ENCODE measurements at regions not wholly inside any gene's neighbourhood (a gene's known extent, or its start where the extent isn't known, plus 50 kb on each side); places are given as distances from the start of the nearest gene placed in this dataset.

DNA sequence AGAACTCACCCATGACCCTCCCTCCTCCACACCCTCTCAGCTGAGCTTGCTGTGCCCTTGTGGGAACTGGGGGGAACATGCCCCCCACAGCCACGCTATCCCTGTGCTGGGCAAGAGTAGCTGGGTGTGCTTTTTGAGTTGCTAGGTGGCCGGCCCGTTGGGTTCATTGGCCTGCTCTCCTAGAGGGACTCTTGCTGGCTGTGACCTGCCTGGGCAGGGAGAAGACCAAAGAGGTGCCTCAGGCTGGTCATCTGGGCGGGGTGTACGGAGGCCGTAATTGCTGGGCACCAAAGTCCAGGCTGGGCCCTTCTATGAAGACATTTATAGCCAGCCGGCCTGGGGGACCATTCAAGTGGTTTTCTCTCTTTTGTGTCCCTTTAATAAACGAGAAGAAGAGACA, 138.3 kb upstream of the ZBTB40 start:
- H3K27ac Mint-ChIP-seq (ENCODE audit: unreplicated experiment): no peak overlapping the region
- no peaks in the 10 kb centered on the region for H3K9me3 Mint-ChIP-seq (ENCODE audit: unreplicated experiment)
- H3K36me3 Mint-ChIP-seq (ENCODE audit: low read depth, unreplicated experiment): no peaks in the 10 kb centered on the region
- TF ChIP-seq, protein P1, sequence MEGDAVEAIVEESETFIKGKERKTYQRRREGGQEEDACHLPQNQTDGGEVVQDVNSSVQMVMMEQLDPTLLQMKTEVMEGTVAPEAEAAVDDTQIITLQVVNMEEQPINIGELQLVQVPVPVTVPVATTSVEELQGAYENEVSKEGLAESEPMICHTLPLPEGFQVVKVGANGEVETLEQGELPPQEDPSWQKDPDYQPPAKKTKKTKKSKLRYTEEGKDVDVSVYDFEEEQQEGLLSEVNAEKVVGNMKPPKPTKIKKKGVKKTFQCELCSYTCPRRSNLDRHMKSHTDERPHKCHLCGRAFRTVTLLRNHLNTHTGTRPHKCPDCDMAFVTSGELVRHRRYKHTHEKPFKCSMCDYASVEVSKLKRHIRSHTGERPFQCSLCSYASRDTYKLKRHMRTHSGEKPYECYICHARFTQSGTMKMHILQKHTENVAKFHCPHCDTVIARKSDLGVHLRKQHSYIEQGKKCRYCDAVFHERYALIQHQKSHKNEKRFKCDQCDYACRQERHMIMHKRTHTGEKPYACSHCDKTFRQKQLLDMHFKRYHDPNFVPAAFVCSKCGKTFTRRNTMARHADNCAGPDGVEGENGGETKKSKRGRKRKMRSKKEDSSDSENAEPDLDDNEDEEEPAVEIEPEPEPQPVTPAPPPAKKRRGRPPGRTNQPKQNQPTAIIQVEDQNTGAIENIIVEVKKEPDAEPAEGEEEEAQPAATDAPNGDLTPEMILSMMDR (IDR thresholded peaks at IDR 0.05; ENCODE audit: unreplicated experiment): no peak
- DNase-seq (ENCODE audit: low spot score): no peak
- no peaks in the 10 kb centered on the region for H3K4me1 Mint-ChIP-seq (ENCODE audit: unreplicated experiment)
- H3K4me3 Mint-ChIP-seq (ENCODE audit: unreplicated experiment): no peak overlapping the region
- H3K27me3 Mint-ChIP-seq (ENCODE audit: unreplicated experiment): peaks cover 6% of the 10 kb centered on the region

DNA sequence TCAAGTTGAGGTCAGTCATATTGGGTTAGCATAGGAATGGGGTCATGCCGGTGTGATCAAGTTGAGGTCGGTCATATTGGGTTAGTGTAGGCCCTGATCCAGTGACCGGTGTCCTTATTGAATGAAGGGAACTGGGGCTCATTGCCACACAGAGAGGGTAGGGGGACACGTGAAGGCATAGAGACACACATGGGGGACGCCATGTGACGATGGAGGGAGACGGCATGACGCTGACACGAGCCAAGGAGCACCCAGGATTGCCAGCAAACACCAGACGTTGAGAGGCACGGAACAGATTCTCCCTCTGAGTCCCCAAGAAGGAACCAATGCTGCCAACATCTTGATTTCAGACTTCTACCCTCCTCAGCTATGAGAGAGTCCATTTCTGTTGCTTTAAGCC, 136.9 kb upstream of the ZBTB40 start:
- TF ChIP-seq, protein P1 (IDR thresholded peaks at IDR 0.05; ENCODE audit: unreplicated experiment): no peak
- H3K4me3 Mint-ChIP-seq (ENCODE audit: unreplicated experiment): no peak overlapping the region

DNA sequence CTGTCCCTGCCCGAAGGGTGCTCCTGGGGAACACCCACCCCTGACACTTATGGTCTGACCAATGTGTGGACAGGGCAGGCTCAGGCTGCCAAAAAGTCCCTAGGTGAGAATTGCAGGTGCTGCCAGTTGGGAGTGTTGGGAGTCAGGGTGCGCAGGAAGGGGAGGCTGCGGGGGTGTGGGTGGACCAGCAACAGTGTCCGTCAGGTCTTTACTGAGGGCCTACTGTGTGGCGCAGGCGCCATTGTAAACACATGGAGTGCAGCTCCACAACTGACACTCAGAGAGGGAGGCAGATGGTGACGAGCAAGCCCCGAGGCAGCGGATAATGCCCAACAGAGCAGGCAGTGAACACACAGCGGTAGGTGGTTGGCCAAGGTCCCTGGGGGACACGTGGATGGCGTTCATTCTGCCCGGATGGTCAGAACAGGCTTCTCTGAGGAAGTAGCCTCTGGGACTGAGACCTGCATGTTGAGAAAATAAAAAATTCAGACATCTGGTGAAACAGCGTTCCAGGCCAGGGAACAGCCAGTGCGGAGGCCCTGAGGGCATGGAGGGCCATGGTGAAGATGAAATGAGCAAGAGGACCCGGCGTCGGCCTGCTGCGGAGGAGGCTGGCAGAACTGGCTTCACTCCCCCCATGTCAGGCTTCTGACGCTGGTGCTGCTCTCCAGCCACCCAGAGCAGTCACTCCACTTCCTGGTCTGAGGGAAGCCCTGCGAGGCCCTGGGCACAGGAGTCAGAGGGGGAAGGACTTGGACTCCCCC, 136.2 kb upstream of the ZBTB40 start:
- peaks cover 3% of the 10 kb centered on the region for H3K4me1 Mint-ChIP-seq (ENCODE audit: unreplicated experiment)
- DNase-seq (ENCODE audit: low spot score): no peak
- no peaks in the 10 kb centered on the region for H3K36me3 Mint-ChIP-seq (ENCODE audit: low read depth, unreplicated experiment)
- no peak overlapping the region for H3K4me3 Mint-ChIP-seq (ENCODE audit: unreplicated experiment)
- peaks cover 6% of the 10 kb centered on the region for H3K27me3 Mint-ChIP-seq (ENCODE audit: unreplicated experiment)
- H3K9me3 Mint-ChIP-seq (ENCODE audit: unreplicated experiment): no peaks in the 10 kb centered on the region
- no peak overlapping the region for H3K27ac Mint-ChIP-seq (ENCODE audit: unreplicated experiment)
- TF ChIP-seq, protein P1 (IDR thresholded peaks at IDR 0.05; ENCODE audit: unreplicated experiment): no peak

More for the DNA sequence above, 136.9 kb upstream of the ZBTB40 start:
- no peaks in the 10 kb centered on the region for H3K9me3 Mint-ChIP-seq (ENCODE audit: unreplicated experiment)
- no peaks in the 10 kb centered on the region for H3K36me3 Mint-ChIP-seq (ENCODE audit: low read depth, unreplicated experiment)
- DNase-seq (ENCODE audit: low spot score): no peak
- H3K27me3 Mint-ChIP-seq (ENCODE audit: unreplicated experiment): peaks cover 6% of the 10 kb centered on the region
- H3K4me1 Mint-ChIP-seq (ENCODE audit: unreplicated experiment): peaks cover 3% of the 10 kb centered on the region
- H3K27ac Mint-ChIP-seq (ENCODE audit: unreplicated experiment): no peak overlapping the region

DNA sequence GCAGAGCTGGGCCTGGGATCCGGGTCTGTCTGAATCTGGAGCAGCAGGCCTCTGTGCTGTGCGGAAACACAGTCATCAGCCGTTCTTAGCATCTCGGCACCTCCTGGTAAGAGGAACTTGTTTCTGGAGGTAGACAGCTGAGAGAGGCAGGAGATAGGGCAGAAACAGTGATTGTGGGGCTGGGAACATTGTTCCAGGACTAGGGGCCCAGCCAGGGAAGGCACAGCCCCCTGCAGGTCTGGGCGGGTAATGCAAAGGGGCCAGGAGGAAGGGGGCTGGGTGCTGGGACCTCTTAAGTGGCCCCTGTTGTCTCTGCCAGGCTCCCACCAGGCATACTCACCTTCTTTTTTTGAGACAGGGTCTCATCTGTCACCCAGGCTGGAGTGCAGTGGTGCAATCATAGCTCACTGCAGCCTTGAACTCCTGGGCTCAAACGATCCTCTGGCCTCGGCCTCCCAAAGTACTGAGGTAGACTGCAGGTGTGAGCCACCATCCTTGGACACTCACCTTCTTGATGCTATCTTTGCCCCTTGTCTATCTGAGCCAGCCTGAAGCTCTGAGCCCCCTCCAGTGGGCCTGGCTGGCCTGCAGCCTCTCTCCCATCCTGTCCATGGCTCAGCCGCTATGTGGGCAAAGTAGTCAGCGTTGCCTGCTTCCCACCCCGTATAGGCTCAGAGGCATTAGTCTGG, 134.3 kb upstream of the ZBTB40 start:
- Mint-ChIP-seq H3K27me3 (ENCODE audit: unreplicated experiment) (peaks cover 6% of the 10 kb centered on the region), H3K4me1 (ENCODE audit: unreplicated experiment) (peaks cover 3% of the 10 kb centered on the region), H3K27ac (ENCODE audit: unreplicated experiment) (no peak overlapping the region), H3K4me3 (ENCODE audit: unreplicated experiment) (no peak overlapping the region), H3K9me3 (ENCODE audit: unreplicated experiment) (no peaks in the 10 kb centered on the region), H3K36me3 (ENCODE audit: low read depth, unreplicated experiment) (no peaks in the 10 kb centered on the region)
- peak; percentile 73 for DNase-seq (ENCODE audit: low spot score)
- TF ChIP-seq, protein P1 (IDR thresholded peaks at IDR 0.05; ENCODE audit: unreplicated experiment): peak; percentile 86

DNA sequence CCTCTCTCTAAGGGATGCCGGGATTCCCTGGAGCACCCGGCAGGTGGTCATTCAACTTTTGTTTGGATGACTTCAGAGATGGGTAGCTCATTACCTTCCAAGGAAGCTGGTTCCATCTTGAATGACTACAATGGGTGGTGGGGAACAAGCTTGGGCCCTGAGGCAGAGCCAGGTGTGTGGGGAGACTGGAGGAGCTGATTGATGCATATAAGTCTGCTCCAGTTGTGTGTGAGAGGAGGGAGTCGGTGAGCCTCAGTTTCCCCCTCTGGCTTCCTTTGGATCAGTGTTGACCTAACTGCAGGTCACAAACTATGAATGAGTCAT, 133.8 kb upstream of the ZBTB40 start:
- H3K27me3 Mint-ChIP-seq (ENCODE audit: unreplicated experiment): peaks cover 6% of the 10 kb centered on the region
- DNase-seq (ENCODE audit: low spot score): no peak
- H3K36me3 Mint-ChIP-seq (ENCODE audit: low read depth, unreplicated experiment): no peaks in the 10 kb centered on the region
- peaks cover 3% of the 10 kb centered on the region for H3K4me1 Mint-ChIP-seq (ENCODE audit: unreplicated experiment)
- no peak overlapping the region for H3K4me3 Mint-ChIP-seq (ENCODE audit: unreplicated experiment)
- TF ChIP-seq, protein P1 (IDR thresholded peaks at IDR 0.05; ENCODE audit: unreplicated experiment): no peak
- no peak overlapping the region for H3K27ac Mint-ChIP-seq (ENCODE audit: unreplicated experiment)
- H3K9me3 Mint-ChIP-seq (ENCODE audit: unreplicated experiment): no peaks in the 10 kb centered on the region

Measured in endothelial cell (in vitro differentiated cells).